H1 (cell line): ENCODE measurements at regions not wholly inside any gene's neighbourhood (a gene's known extent, or its start where the extent isn't known, plus 50 kb on each side); places are given as distances from the start of the nearest gene placed in this dataset.

Experiments used
- BRCA1 ChIP-seq: IDR thresholded peaks from 2 replicates; pipeline ENCODE4 v1.6.1; 2012; ENCODE audit warnings: low read depth, low read length, improper control_type of control experiment
- CREB1 ChIP-seq: IDR thresholded peaks from 2 replicates; pipeline ENCODE4 v1.6.1; 2012; ENCODE audit warnings: inconsistent platforms
- EZH2 ChIP-seq: fragments of 200-600 bp; sonication (generic); IDR thresholded peaks from 2 replicates; pipeline ENCODE4 v1.7.1; 2012; ENCODE audit warnings: low read depth, mild to moderate bottlenecking, moderate library complexity, low read length, inconsistent platforms; ENCODE audit not compliant: severe bottlenecking
- KDM1A ChIP-seq: fragments of 200-600, 300-600 bp; sonication (generic); IDR thresholded peaks from 2 replicates; pipeline ENCODE4 v1.7.1; 2016; ENCODE audit warnings: mild to moderate bottlenecking, low read length, borderline replicate concordance
- RXRA ChIP-seq: IDR thresholded peaks from 2 replicates; pipeline ENCODE4 v1.6.1; 2011; ENCODE audit warnings: low read depth, mild to moderate bottlenecking, low read length, moderate library complexity; ENCODE audit not compliant: insufficient read depth
- YY1 ChIP-seq: IDR thresholded peaks from 2 replicates; pipeline ENCODE4 v1.6.1; 2011; ENCODE audit warnings: low read depth, mild to moderate bottlenecking, low read length

DNA sequence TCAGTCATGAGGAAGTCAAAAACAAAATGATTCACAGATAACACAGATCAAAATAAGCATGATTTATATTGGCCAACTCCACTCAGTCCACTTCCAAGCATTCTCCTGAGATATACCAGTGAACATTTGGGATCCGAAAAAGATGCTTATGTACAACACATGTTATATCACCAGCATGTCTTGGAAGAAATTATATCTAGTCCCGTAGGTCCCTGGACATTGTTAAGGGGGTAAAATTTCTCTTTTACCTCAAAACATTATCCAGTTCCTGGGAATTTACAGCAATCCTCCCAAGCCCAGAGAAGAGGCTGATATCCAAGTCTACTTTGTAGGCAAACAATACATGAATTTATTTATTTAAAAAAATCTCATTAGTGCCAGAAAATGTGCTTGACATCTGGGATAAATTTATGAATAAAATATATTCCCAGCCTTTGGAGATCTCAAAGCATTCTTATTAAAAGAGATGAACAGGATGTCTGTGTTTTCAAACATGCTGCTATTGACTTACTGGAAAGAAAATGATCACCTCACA is 582.2 kb upstream of the ZWINT start (continued):
- TF ChIP-seq RXRA, result no peak
- no peak for TF ChIP-seq BRCA1
- TF ChIP-seq EZH2, result no peak
- no peak for TF ChIP-seq CREB1
- no peak for TF ChIP-seq YY1
- no peak for TF ChIP-seq KDM1A
